H9 (cell line): ENCODE measurements at regions not wholly inside any gene's neighbourhood (a gene's known extent, or its start where the extent isn't known, plus 50 kb on each side); places are given as distances from the start of the nearest gene placed in this dataset.

Experiments used
- DNase-seq: peaks from one replicate; pipeline ENCODE4 v3.0.0-alpha.2; 2017
- H2AFZ ChIP-seq: one replicate; pipeline ENCODE4 v1.6.1; 2013; ENCODE audit warnings: mild to moderate bottlenecking, low read length, control low read depth, moderate library complexity
- H2AK5ac ChIP-seq: 2 replicates; pipeline ENCODE4 v1.6.1; 2013; ENCODE audit warnings: low read length, control low read depth, mixed read lengths; ENCODE audit not compliant: insufficient read length
- H2BK120ac ChIP-seq: one replicate; pipeline ENCODE4 v1.6.1; 2013; ENCODE audit warnings: low read depth, mild to moderate bottlenecking, low read length, control low read depth, inconsistent platforms; ENCODE audit not compliant: poor library complexity, severe bottlenecking
- H2BK12ac ChIP-seq: 2 replicates; pipeline ENCODE4 v1.6.1; 2013; ENCODE audit warnings: low read length, control low read depth, mixed read lengths, low read depth; ENCODE audit not compliant: insufficient read length
- H2BK15ac ChIP-seq: 2 replicates; pipeline ENCODE4 v1.6.1; 2013; ENCODE audit warnings: low read depth, low read length, control low read depth
- H2BK20ac ChIP-seq: one replicate; pipeline ENCODE4 v1.6.1; 2013; ENCODE audit warnings: low read depth, mild to moderate bottlenecking, low read length, control low read depth, inconsistent platforms; ENCODE audit not compliant: poor library complexity, severe bottlenecking
- H2BK5ac ChIP-seq: 2 replicates; pipeline ENCODE4 v1.6.1; 2013; ENCODE audit warnings: low read length, control low read depth, mixed read lengths; ENCODE audit not compliant: insufficient read length
- H3K14ac ChIP-seq: 2 replicates; pipeline ENCODE4 v1.6.1; 2013; ENCODE audit warnings: low read length, control low read depth; ENCODE audit not compliant: insufficient read depth
- H3K18ac ChIP-seq: 2 replicates; pipeline ENCODE4 v1.6.1; 2013; ENCODE audit warnings: low read depth, mild to moderate bottlenecking, mixed read lengths, low read length, control low read depth; ENCODE audit not compliant: insufficient read length
- H3K23ac ChIP-seq: 2 replicates; pipeline ENCODE4 v1.6.1; 2013; ENCODE audit warnings: low read length, control low read depth, mixed read lengths, low read depth; ENCODE audit not compliant: insufficient read length
- H3K23me2 ChIP-seq: 2 replicates; pipeline ENCODE4 v1.6.1; 2013; ENCODE audit warnings: low read depth, mild to moderate bottlenecking, mixed read lengths, low read length, control low read depth; ENCODE audit not compliant: insufficient read length, poor library complexity, severe bottlenecking
- H3K27ac ChIP-seq: 2 replicates; pipeline ENCODE4 v1.5.1; 2013; ENCODE audit warnings: low read length, control low read depth, mixed read lengths, low read depth; ENCODE audit not compliant: insufficient read length
- H3K27me3 ChIP-seq: 2 replicates; pipeline ENCODE4 v1.6.1; 2013; ENCODE audit warnings: low read length, control low read depth, inconsistent platforms; ENCODE audit not compliant: insufficient read depth
- H3K4ac ChIP-seq: 2 replicates; pipeline ENCODE4 v1.6.1; 2013; ENCODE audit warnings: low read depth, mild to moderate bottlenecking, control low read depth, inconsistent platforms, low read length, moderate library complexity
- H3K4me1 ChIP-seq: 2 replicates; pipeline ENCODE4 v1.6.1; 2013; ENCODE audit warnings: low read length, control low read depth, inconsistent platforms; ENCODE audit not compliant: insufficient read depth
- H3K4me2 ChIP-seq: 2 replicates; pipeline ENCODE4 v1.6.1; 2013; ENCODE audit warnings: low read length, control low read depth, mixed read lengths; ENCODE audit not compliant: insufficient read length, insufficient read depth
- H3K56ac ChIP-seq: 2 replicates; pipeline ENCODE4 v1.6.1; 2013; ENCODE audit warnings: low read depth, mild to moderate bottlenecking, mixed read lengths, low read length, control low read depth; ENCODE audit not compliant: insufficient read length
- H3K79me1 ChIP-seq: 2 replicates; pipeline ENCODE4 v1.6.1; 2013; ENCODE audit warnings: low read depth, mild to moderate bottlenecking, moderate library complexity, low read length, control low read depth, inconsistent platforms; ENCODE audit not compliant: insufficient read depth, poor library complexity, severe bottlenecking
- H3K79me2 ChIP-seq: 2 replicates; pipeline ENCODE4 v1.6.1; 2013; ENCODE audit warnings: low read length, control low read depth, inconsistent platforms; ENCODE audit not compliant: insufficient read depth
- H3K9ac ChIP-seq: 2 replicates; pipeline ENCODE4 v1.6.1; 2013; ENCODE audit warnings: low read length, control low read depth, mixed read lengths; ENCODE audit not compliant: insufficient read length; ENCODE audit errors: extremely low read depth
- H3K9me3 ChIP-seq: one replicate; pipeline ENCODE4 v1.6.1; 2013; ENCODE audit warnings: low read depth, low read length, inconsistent platforms; ENCODE audit not compliant: control insufficient read depth
- H3T11ph ChIP-seq: one replicate; pipeline ENCODE4 v1.6.1; 2013; ENCODE audit warnings: mild to moderate bottlenecking, low read length, control low read depth, inconsistent platforms
- H4K20me1 ChIP-seq: one replicate; pipeline ENCODE4 v1.6.1; 2013; ENCODE audit not compliant: control insufficient read depth, insufficient read length, insufficient read depth
- H4K5ac ChIP-seq: 2 replicates; pipeline ENCODE4 v1.6.1; 2013; ENCODE audit warnings: low read depth, mild to moderate bottlenecking, mixed read lengths, low read length, control low read depth; ENCODE audit not compliant: insufficient read length
- H4K8ac ChIP-seq: replicated peaks from 2 replicates; pipeline ENCODE4 v1.6.1; 2013; ENCODE audit warnings: low read length, control low read depth, mixed read lengths, low read depth; ENCODE audit not compliant: insufficient read length
- H4K91ac ChIP-seq: 2 replicates; pipeline ENCODE4 v1.6.1; 2013; ENCODE audit warnings: low read depth, mild to moderate bottlenecking, moderate library complexity, mixed read lengths, low read length, control low read depth; ENCODE audit not compliant: insufficient read length
- H3K27ac Mint-ChIP-seq, 3 experiments: 2 replicates in 2 of 3; 3 replicates in 1 of 3; pipeline ENCODE4 v1.8.0; 2020 to 2021; ENCODE audit warnings: mixed read lengths in 3 of 3, mild to moderate bottlenecking in 1 of 3, moderate library complexity in 1 of 3
- H3K27me3 Mint-ChIP-seq: 2 replicates; pipeline ENCODE4 v1.8.0; 2021; ENCODE audit warnings: low read depth, mild to moderate bottlenecking, moderate library complexity, mixed read lengths
- H3K36me3 Mint-ChIP-seq, 3 experiments: 2 replicates in 2 of 3; 3 replicates in 1 of 3; pipeline ENCODE4 v1.8.0; 2020 to 2021; ENCODE audit warnings: low read depth in 3 of 3, mixed read lengths in 3 of 3; ENCODE audit not compliant: insufficient read depth in 1 of 3
- H3K4me1 Mint-ChIP-seq, 2 experiments: 2 replicates each; pipeline ENCODE4 v1.8.0; 2020; ENCODE audit warnings: mixed read lengths in 2 of 2
- H3K4me3 Mint-ChIP-seq, 2 experiments: 2 replicates in 1 of 2; 3 replicates in 1 of 2; pipeline ENCODE4 v1.8.0; 2020 to 2021; ENCODE audit warnings: mild to moderate bottlenecking in 2 of 2, mixed read lengths in 2 of 2, moderate library complexity in 1 of 2
- H3K9me3 Mint-ChIP-seq, 2 experiments: 2 replicates in 1 of 2; 3 replicates in 1 of 2; pipeline ENCODE4 v1.8.0; 2020; ENCODE audit warnings: mild to moderate bottlenecking in 2 of 2, mixed read lengths in 2 of 2, moderate library complexity in 1 of 2
- WGBS: extraction: QIAGEN DNeasy Blood & Tissue Kit; methylation state at CpG from one replicate; pipeline ENCODE4 v1.1.7; 2013; ENCODE audit warnings: missing lambda C conversion rate, low lambda C conversion rate, mixed read lengths; ENCODE audit not compliant: insufficient read length; ENCODE audit errors: extremely low coverage; 5-methylcytosine and 5-hydroxymethylcytosine counted together
- TF ChIP-seq, protein P1 (sequence below): fragments of 200-600 bp; sonication (generic); conservative IDR thresholded peaks from 3 replicates; pipeline ENCODE4 v1.8.0; 2021; ENCODE audit warnings: antibody characterized with exemption, mild to moderate bottlenecking

DNA sequence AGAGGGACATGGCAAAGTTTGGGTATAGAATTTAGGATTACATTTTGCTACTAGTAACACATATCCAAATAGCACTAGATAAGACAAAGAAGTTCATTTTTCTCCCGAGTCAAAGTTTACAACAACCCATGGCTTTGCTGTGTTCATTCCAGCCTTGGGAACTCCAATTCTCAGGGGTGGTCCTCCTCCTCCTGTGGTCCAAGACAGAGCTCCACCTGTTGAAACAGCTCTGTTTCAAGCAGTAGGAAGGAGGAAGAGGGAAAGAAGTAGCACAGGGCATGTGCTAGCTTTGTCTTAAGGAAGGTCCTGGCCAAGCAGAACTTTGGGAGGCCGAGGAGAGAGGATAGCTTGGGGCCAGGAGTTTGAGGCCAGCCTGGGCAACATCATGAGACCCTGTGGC, 113.8 kb upstream of the SIX2 start:
- H3K4me1 Mint-ChIP-seq: peaks cover under 1 to 3% of the 10 kb centered on the region in 2 experiments; a peak in 1 of 4 replicates
- H3K4ac ChIP-seq: no peak overlapping the region
- WGBS: no CpG with 5 or more reads among the region's 2 CpGs

More for the DNA sequence above, 113.8 kb upstream of the SIX2 start:
- Histone ChIP-seq H3K56ac (no peak overlapping the region), H2AFZ (no peak overlapping the region), H2BK120ac (no peak overlapping the region), H3K14ac (no peak overlapping the region), H2BK12ac (no peak overlapping the region), H3K79me2 (no peaks in the 10 kb centered on the region), H3K23me2 (no peaks in the 10 kb centered on the region), H3K4me1 (no peaks in the 10 kb centered on the region), H2BK20ac (no peak overlapping the region), H3K79me1 (no peaks in the 10 kb centered on the region), H3K27ac (no peak overlapping the region), H4K20me1 (no peaks in the 10 kb centered on the region), H4K8ac (no peak overlapping the region), H3K18ac (no peak overlapping the region), H2BK5ac (no peak overlapping the region), H4K91ac (no peak overlapping the region), H4K5ac (no peak overlapping the region), H3K27me3 (peaks cover 3% of the 10 kb centered on the region; the same call in 1 of the 2 replicates), H3K9me3 (no peaks in the 10 kb centered on the region), H3K4me2 (no peak overlapping the region), H2AK5ac (no peak overlapping the region), H3K9ac (no peak overlapping the region), H3T11ph (no peak overlapping the region), H3K23ac (no peak overlapping the region), H2BK15ac (no peak overlapping the region)
- Mint-ChIP-seq H3K36me3 (no peaks in the 10 kb centered on the region), H3K27ac (no peak overlapping the region), H3K27me3 (no peaks in the 10 kb centered on the region), H3K4me3 (no peak overlapping the region), H3K9me3 (no peaks in the 10 kb centered on the region)
- no peak for DNase-seq
- TF ChIP-seq, protein P1, sequence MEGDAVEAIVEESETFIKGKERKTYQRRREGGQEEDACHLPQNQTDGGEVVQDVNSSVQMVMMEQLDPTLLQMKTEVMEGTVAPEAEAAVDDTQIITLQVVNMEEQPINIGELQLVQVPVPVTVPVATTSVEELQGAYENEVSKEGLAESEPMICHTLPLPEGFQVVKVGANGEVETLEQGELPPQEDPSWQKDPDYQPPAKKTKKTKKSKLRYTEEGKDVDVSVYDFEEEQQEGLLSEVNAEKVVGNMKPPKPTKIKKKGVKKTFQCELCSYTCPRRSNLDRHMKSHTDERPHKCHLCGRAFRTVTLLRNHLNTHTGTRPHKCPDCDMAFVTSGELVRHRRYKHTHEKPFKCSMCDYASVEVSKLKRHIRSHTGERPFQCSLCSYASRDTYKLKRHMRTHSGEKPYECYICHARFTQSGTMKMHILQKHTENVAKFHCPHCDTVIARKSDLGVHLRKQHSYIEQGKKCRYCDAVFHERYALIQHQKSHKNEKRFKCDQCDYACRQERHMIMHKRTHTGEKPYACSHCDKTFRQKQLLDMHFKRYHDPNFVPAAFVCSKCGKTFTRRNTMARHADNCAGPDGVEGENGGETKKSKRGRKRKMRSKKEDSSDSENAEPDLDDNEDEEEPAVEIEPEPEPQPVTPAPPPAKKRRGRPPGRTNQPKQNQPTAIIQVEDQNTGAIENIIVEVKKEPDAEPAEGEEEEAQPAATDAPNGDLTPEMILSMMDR: no peak
